Nephron progenitor cell (in vitro differentiated cells): ENCODE measurements at regions not wholly inside any gene's neighbourhood (a gene's known extent, or its start where the extent isn't known, plus 50 kb on each side); places are given as distances from the start of the nearest gene placed in this dataset.

Experiments
- DNase-seq: peaks from one replicate; pipeline ENCODE4 v3.0.0; 2021
- H3K27ac Mint-ChIP-seq: 2 replicates; pipeline ENCODE4 v1.8.0; 2021; ENCODE audit warnings: mild to moderate bottlenecking, moderate library complexity, mixed read lengths
- H3K27me3 Mint-ChIP-seq: 2 replicates; pipeline ENCODE4 v1.8.0; 2021; ENCODE audit warnings: mild to moderate bottlenecking, low read depth, mixed read lengths; ENCODE audit not compliant: poor library complexity
- H3K36me3 Mint-ChIP-seq: 2 replicates; pipeline ENCODE4 v1.8.0; 2021; ENCODE audit warnings: low read depth, mixed read lengths
- H3K4me1 Mint-ChIP-seq: 2 replicates; pipeline ENCODE4 v1.8.0; 2021; ENCODE audit warnings: mixed read lengths
- H3K4me3 Mint-ChIP-seq: 2 replicates; pipeline ENCODE4 v1.8.0; 2021; ENCODE audit warnings: mild to moderate bottlenecking, moderate library complexity, mixed read lengths
- H3K9me3 Mint-ChIP-seq: 2 replicates; pipeline ENCODE4 v1.8.0; 2021; ENCODE audit warnings: mild to moderate bottlenecking, moderate library complexity, mixed read lengths
- TF ChIP-seq, protein P1 (sequence below): fragments of 200-600 bp; sonication (generic); IDR thresholded peaks from 2 replicates; pipeline ENCODE4 v1.5.0; 2021; ENCODE audit warnings: antibody characterized with exemption

DNA sequence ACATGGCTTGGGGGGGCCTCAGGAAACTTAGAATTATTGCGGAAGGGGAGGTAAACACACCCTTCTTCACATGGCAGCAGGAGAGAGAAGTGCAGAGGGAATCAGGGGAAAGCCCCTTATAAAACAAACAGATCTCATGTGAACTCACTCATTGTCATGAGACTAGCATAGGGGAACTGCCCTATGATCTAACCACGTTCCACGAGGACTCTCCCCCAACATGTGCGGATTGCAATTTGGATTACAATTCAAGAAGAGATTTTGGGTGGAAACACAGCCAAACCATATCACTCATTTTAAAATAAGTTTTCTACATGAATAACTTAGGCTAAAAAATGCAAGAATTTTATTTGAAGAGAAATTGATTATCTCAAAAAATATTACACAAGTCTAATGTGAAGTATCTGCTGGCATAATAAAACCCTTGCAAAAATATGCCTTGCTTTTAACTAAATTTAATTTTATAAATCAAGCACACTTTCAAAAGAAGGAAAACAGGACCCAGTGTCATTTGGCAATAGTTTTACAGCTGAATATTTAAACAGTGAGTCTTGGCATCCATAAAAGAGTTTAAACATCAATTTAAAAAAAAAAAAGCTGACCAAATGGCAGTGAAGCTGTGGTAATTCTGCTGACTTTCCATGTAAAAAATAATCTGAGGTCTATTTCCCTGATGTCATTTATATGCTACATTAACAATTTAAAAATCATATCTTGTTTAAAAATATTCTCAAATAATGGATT lies 1057.2 kb downstream of the NAALADL2 start:
- peaks cover 9% of the 10 kb centered on the region for H3K36me3 Mint-ChIP-seq
- H3K27me3 Mint-ChIP-seq, result no peaks in the 10 kb centered on the region
- TF ChIP-seq, protein P1, sequence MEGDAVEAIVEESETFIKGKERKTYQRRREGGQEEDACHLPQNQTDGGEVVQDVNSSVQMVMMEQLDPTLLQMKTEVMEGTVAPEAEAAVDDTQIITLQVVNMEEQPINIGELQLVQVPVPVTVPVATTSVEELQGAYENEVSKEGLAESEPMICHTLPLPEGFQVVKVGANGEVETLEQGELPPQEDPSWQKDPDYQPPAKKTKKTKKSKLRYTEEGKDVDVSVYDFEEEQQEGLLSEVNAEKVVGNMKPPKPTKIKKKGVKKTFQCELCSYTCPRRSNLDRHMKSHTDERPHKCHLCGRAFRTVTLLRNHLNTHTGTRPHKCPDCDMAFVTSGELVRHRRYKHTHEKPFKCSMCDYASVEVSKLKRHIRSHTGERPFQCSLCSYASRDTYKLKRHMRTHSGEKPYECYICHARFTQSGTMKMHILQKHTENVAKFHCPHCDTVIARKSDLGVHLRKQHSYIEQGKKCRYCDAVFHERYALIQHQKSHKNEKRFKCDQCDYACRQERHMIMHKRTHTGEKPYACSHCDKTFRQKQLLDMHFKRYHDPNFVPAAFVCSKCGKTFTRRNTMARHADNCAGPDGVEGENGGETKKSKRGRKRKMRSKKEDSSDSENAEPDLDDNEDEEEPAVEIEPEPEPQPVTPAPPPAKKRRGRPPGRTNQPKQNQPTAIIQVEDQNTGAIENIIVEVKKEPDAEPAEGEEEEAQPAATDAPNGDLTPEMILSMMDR, result no peak
- no peak overlapping the region for H3K27ac Mint-ChIP-seq
- no peak overlapping the region for H3K4me3 Mint-ChIP-seq
- H3K9me3 Mint-ChIP-seq, result peaks cover 24% of the 10 kb centered on the region
- DNase-seq, result no peak
- H3K4me1 Mint-ChIP-seq, result no peaks in the 10 kb centered on the region

DNA sequence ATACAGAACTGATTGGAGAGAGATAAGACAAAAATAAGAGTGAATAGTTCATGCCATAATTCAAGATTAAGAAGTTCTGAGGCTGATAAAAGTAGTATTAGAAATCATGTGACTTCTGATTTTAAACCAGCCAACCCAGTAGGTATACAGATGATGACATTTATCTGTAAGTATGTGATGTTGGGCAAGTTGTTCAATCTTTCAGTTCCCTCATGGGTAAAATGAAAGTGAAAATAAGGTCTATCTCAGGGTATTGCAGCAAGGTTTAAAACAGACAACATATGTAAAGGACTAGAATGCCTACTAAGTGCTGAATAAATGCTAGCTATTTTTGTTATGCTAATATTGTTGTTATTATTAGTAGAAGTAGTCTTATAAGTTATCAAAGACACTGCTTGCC lies 1055.7 kb downstream of the NAALADL2 start:
- Mint-ChIP-seq H3K4me1 (no peaks in the 10 kb centered on the region), H3K9me3 (peaks cover 19% of the 10 kb centered on the region), H3K27me3 (no peaks in the 10 kb centered on the region), H3K27ac (no peak overlapping the region), H3K36me3 (peaks cover 6% of the 10 kb centered on the region), H3K4me3 (no peak overlapping the region)
- no peak for DNase-seq
- TF ChIP-seq, protein P1, result no peak

DNA sequence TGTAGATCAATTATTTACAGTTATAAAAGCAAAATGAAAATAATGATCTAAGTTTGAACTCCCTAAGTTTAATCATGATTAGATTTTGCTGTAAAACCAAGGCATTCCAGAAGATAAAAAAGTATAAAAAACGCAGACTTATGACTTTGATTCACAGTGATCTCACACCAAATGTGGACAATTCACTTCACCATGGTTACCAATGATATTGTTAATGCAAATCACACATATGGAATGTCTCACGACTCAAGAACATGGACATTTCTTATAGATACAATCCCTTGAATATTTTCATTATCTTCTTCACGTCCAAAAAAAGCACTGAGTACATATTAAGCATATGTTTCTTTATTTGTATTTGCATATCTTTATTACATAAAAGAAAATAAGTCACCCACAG lies 1054.2 kb downstream of the NAALADL2 start:
- H3K36me3 Mint-ChIP-seq, result no peaks in the 10 kb centered on the region
- TF ChIP-seq, protein P1, result no peak
- DNase-seq, result no peak
- H3K27me3 Mint-ChIP-seq, result no peaks in the 10 kb centered on the region
- no peak overlapping the region for H3K27ac Mint-ChIP-seq
- H3K4me3 Mint-ChIP-seq, result no peak overlapping the region
- peaks cover 6% of the 10 kb centered on the region for H3K9me3 Mint-ChIP-seq
- H3K4me1 Mint-ChIP-seq, result no peaks in the 10 kb centered on the region

DNA sequence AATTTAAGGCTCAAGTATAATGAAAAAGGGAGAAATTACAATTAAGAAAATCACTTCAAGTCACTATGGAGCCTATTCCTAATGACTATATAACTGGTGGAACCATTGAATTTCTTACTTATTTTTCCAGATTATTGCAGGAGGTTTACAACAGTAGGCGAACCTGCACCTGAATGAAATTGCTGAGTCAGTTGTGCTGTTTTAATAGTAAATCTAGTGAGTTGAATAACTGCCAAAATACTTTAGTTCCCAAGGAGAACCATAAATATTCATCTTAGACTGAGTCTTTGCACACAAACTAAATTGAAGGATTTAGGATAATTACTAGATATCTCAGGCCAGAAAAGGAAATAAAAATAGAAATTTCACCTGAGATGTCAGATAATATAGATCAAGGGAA lies 1052.8 kb downstream of the NAALADL2 start:
- TF ChIP-seq, protein P1, result no peak
- H3K4me3 Mint-ChIP-seq, result no peak overlapping the region
- no peak for DNase-seq
- no peaks in the 10 kb centered on the region for H3K36me3 Mint-ChIP-seq
- no peaks in the 10 kb centered on the region for H3K27me3 Mint-ChIP-seq
- no peak overlapping the region for H3K27ac Mint-ChIP-seq
- H3K9me3 Mint-ChIP-seq, result peaks cover 12% of the 10 kb centered on the region
- H3K4me1 Mint-ChIP-seq, result no peaks in the 10 kb centered on the region

DNA sequence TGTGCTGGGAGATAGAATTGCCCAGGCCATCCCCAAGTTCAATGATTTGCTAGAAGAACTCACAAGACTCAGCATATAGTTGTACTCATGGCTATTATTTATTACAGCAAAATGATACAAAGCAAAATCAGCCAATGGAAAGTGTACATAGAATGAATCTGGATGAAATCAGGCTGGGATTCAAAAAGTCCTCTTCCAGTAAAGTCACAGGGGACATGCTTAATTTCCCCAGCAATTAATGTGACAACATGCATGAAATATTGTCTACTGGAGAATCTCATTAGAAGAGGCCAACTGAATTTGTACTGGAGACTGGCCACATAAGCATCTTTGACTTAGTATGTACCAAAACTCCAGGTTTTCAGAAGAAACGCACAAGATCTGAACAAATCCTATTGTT lies 1043.1 kb downstream of the NAALADL2 start:
- no peaks in the 10 kb centered on the region for H3K27me3 Mint-ChIP-seq
- TF ChIP-seq, protein P1, result no peak
- no peak overlapping the region for H3K4me3 Mint-ChIP-seq
- DNase-seq, result no peak
- H3K36me3 Mint-ChIP-seq, result no peaks in the 10 kb centered on the region
- peaks cover 17% of the 10 kb centered on the region for H3K9me3 Mint-ChIP-seq
- no peak overlapping the region for H3K27ac Mint-ChIP-seq
- no peaks in the 10 kb centered on the region for H3K4me1 Mint-ChIP-seq

DNA sequence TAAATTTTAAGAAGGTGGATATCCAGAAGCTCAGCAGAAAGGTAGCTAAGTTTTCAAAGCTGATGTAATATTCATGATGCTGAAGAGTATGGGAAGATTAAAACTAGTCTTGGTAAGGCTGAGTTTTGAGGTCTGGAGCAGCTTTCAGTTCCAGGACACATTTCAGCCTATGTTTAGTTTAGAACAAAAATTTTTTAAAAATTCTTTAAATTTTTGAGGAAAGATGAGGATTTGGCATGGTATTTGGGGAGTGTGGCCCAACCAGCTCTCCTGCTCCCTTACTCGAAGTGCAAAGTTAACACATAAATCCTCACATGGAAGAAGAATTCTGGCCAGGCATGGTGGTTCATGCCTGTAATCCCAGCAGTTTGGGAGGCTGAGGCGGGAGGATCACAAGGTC lies 1039.1 kb downstream of the NAALADL2 start:
- Mint-ChIP-seq H3K4me1 (no peaks in the 10 kb centered on the region), H3K36me3 (no peaks in the 10 kb centered on the region), H3K27me3 (no peaks in the 10 kb centered on the region), H3K27ac (no peak overlapping the region), H3K9me3 (peaks cover 2% of the 10 kb centered on the region), H3K4me3 (no peak overlapping the region)
- TF ChIP-seq, protein P1, result no peak
- DNase-seq, result no peak
